HG02763 (cell line): ENCODE measurements at regions not wholly inside any gene's neighbourhood (a gene's known extent, or its start where the extent isn't known, plus 50 kb on each side); places are given as distances from the start of the nearest gene placed in this dataset.
"Not testable (repeated sequence)": the region's sequence is repeated elsewhere in the genome, so short reads cannot be mapped to it uniquely, and the experiment has no call there.

Source experiments
- ATAC-seq: cut with Tn5 transposase; IDR thresholded peaks from one replicate; pipeline ENCODE4 v1.9.1; 2021; ENCODE audit warnings: mild to moderate bottlenecking, moderate library complexity; ENCODE audit not compliant: unreplicated experiment

GRCh38 chr10:78651287-78651686, 417.5 kb upstream of the ZMIZ1 start:
- no peak for ATAC-seq

GRCh38 chr10:78653555-78653954, 415.2 kb upstream of the ZMIZ1 start:
- no peak for ATAC-seq

GRCh38 chr10:78654047-78654590, 414.6 kb upstream of the ZMIZ1 start:
- no peak for ATAC-seq

- no peak for ATAC-seq
Measured at GRCh38 chr10:78655979-78656378, 412.8 kb upstream of the ZMIZ1 start.

- ATAC-seq = no peak
Measured at GRCh38 chr10:78656417-78657162, 412.2 kb upstream of the ZMIZ1 start.

GRCh38 chr10:78657163-78657861, 411.5 kb upstream of the ZMIZ1 start:
- ATAC-seq = no peak

GRCh38 chr10:78657862-78658165, 411.0 kb upstream of the ZMIZ1 start:
- no peak for ATAC-seq

GRCh38 chr10:78658645-78659597, 409.8 kb upstream of the ZMIZ1 start:
- ATAC-seq = peak; percentile 53

- no peak for ATAC-seq
Measured at GRCh38 chr10:78659598-78659967, 409.2 kb upstream of the ZMIZ1 start.

- ATAC-seq = no peak
Measured at GRCh38 chr10:78660446-78661106, 408.2 kb upstream of the ZMIZ1 start.

GRCh38 chr10:78663721-78664120, 405.0 kb upstream of the ZMIZ1 start:
- no peak for ATAC-seq

GRCh38 chr10:78664929-78665553, 403.7 kb upstream of the ZMIZ1 start:
- no peak for ATAC-seq

GRCh38 chr10:78672918-78673317, 395.8 kb upstream of the ZMIZ1 start:
- ATAC-seq = no peak

- not testable (repeated sequence) for ATAC-seq
Measured at GRCh38 chr10:78681141-78681540, 387.6 kb upstream of the ZMIZ1 start.

- not testable (repeated sequence) for ATAC-seq
Measured at GRCh38 chr10:78681986-78682385, 386.8 kb upstream of the ZMIZ1 start.

GRCh38 chr10:78684947-78685346, 383.8 kb upstream of the ZMIZ1 start:
- no peak for ATAC-seq

GRCh38 chr10:78685466-78686103, 383.2 kb upstream of the ZMIZ1 start:
- ATAC-seq = no peak

- no peak for ATAC-seq
Measured at GRCh38 chr10:78686444-78687060, 382.2 kb upstream of the ZMIZ1 start.

GRCh38 chr10:78687626-78688025, 381.1 kb upstream of the ZMIZ1 start:
- no peak for ATAC-seq
